Left forelimb (tissue), 1 donor: ENCODE measurements at regions not wholly inside any gene's neighbourhood (a gene's known extent, or its start where the extent isn't known, plus 50 kb on each side); places are given as distances from the start of the nearest gene placed in this dataset.
"Not testable (repeated sequence)": the region's sequence is repeated elsewhere in the genome, so short reads cannot be mapped to it uniquely, and the experiment has no call there.

Experiments used
- DNase-seq: peaks from one replicate; pipeline ENCODE4 v3.0.0-alpha.2; 2018; ENCODE audit warnings: low spot score

DNA sequence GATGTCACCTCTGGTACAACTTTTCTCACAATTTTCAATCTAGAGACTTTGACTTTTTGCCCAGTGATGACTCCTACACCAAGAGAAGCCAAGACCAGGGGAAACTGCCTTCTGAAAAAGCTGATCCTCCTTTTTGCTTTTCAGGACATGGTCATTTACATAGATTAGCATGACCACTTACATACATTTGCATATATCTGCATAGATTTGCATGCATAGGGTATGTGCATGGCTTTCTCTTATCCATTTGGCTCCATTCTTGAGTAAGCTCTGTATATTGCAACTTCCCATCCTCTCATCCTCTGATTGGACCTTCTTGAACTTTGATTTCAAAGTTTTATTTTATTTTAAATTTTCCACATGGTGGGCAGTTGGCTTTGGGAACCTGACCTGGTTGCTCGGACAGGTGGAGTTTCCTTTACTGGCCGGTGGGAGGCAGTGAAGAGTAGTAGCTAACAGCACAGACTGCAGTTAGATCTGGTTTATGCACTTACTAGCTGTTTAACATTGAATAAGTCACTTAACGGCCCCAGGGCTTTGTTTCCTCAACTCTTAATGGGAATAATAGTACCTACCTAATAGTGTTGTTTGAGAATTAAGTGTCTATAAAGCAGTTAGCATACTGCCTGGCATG lies 92.9 kb downstream of the GPR139 start:
- no peak for DNase-seq

GRCh38 chr16:19979638-19980037 lies 94.1 kb downstream of the GPR139 start:
- DNase-seq: no peak

DNA sequence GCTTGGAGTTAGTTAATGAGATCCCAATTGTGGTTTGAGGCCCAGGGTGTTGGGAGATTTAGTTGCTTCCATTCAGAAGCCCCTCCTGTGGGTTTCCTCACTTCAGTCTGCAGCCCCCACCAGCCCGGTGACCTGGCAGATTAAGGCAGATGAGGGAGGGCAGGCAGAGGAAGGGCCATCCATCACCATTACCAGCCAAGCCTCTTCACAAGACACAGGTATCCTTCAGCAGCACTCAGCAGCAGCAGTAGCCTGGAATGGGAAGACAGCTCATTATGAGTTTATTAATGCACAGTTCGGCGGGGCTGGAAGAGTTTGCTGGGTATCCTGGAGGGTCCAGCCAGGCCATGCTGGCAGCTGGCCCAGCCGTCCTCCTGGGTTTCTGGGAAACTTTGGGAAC lies 90.0 kb upstream of the GPRC5B start:
- DNase-seq: no peak

DNA sequence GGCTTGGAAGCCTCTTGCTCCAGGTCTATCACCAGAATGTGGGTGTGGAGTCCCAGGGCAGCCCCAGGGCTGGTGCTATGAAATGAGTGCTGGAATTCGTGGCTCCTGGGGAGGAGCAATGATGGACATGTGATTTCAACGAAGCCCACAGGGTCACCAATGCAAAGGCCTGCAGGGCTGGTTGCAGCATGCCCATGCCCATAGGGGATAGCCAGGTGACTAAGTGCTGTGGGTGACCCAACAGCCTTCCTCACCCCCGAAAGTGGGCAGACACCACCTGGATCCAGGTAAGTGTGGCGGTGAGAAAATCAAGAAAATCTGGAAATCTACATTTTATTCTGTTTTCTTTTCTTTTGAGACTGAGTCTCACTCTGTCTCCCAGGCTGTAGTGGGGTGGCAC lies 87.5 kb upstream of the GPRC5B start:
- no peak for DNase-seq

DNA sequence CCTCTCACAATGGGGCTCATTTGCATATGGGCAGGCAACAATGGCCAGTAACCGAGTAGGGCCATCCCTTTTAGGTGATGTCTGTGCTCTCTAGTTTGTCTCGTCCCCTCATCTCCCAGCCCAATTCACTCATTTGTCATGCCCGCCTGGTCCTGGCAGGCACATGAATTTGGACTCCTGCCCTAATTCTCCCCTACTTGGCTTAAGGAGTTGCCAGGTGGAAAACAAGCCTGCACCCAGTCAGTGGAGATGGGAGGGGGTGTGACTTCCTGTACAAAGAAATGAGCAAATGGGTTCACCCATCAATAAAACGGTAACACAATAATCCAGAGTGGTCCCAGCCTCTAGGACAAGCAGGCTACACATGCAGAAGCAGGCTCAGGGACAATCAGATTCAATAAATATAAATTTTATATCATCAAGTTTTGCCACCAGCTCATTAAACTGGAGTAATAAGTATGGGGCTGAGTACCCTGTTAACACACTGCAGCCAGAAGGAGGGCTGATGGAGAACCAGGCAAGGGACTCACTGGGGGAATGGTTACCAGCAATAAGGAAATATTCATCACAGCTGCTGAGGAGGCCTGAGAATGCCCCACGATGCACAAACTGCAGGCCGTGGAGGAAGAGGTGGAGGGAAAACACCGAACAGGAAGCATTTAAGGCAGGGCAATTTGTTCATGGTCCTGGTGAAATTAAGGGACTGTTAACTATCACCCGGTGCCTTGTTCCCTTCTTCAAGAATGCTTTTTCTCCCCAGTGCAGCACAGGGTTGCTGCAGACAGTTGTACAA lies 84.4 kb upstream of the GPRC5B start:
- DNase-seq: no peak

GRCh38 chr16:19967963-19968362 lies 83.3 kb upstream of the GPRC5B start:
- DNase-seq: no peak

GRCh38 chr16:19967561-19967960 lies 82.9 kb upstream of the GPRC5B start:
- no peak for DNase-seq

DNA sequence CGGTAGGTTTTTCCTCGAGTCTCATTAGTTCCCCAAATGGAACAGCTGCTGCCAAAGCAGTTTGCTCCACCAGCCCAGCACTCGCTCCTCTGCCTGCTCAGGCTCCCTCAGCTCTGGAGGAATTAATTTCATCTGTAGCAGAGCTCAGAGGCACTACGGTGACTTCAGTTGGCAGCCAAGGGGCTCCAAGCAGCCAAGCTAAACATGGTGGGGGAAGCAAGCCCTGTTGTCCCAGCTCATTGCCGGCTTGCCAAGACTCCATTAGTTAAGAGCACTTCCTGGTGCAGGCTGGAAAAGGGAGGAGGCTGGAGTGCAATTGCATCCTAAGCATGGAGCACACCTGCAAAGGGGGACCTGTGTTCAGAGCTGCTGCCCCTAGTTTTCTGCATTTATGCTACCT lies 78.7 kb upstream of the GPRC5B start:
- peak; percentile 70 for DNase-seq

DNA sequence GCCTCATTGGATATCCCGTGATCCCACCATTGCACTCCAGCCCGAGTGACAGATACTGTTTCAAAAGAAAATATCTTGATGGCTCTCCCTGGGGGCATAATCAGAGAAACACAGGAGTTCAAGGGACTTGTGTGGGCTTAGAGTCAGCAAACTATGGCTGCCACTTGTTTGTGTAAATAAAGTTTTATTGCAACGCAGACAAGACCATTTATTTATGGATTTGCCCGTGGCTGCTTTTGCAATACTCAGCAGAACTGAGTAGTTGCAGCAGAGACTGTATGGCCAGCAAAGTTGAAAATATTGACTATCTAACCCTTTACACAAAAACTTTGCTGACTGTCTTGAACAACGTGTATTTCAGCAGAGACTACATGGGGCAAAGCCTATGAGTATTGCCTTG lies 75.5 kb upstream of the GPRC5B start:
- DNase-seq: no peak

- DNase-seq: no peak
Observed at GRCh38 chr16:19959736-19960135, 75.1 kb upstream of the GPRC5B start.

DNA sequence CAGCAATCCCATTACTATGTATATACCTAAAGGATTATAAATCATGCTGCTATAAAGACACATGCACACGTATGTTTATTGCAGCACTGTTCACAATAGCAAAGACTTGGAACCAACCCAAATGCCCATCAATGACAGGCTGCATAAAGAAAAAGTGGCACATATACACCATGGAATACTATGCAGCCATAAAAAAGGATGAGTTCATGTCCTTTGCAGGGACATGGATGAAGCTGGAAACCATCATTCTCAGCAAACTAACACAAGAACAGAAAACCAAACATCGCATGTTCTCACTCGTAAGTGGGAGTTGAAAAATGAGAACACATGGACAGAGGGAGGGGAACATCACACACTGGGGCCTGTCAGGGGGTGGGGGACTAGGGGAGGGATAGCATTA lies 71.2 kb upstream of the GPRC5B start:
- DNase-seq: not testable (repeated sequence)

DNA sequence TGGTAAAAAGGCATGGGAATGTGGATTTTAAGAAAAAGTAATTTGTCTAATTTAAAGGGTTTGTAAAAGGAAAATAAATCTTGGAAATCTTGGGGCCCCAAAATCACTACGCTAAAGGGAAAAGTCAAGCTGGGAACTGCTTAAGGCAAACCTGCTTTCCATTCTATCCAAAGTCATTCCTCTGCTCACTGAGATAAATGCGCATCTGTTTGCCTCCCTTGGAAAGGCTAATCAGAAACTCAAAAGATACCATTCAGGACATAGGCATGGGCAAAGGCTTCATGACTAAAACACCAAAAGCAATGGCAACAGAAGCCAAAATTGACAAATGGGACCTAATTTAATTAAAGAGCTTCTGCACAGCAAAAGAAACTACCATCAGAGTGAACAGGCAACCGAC lies 70.4 kb upstream of the GPRC5B start:
- not testable (repeated sequence) for DNase-seq

DNA sequence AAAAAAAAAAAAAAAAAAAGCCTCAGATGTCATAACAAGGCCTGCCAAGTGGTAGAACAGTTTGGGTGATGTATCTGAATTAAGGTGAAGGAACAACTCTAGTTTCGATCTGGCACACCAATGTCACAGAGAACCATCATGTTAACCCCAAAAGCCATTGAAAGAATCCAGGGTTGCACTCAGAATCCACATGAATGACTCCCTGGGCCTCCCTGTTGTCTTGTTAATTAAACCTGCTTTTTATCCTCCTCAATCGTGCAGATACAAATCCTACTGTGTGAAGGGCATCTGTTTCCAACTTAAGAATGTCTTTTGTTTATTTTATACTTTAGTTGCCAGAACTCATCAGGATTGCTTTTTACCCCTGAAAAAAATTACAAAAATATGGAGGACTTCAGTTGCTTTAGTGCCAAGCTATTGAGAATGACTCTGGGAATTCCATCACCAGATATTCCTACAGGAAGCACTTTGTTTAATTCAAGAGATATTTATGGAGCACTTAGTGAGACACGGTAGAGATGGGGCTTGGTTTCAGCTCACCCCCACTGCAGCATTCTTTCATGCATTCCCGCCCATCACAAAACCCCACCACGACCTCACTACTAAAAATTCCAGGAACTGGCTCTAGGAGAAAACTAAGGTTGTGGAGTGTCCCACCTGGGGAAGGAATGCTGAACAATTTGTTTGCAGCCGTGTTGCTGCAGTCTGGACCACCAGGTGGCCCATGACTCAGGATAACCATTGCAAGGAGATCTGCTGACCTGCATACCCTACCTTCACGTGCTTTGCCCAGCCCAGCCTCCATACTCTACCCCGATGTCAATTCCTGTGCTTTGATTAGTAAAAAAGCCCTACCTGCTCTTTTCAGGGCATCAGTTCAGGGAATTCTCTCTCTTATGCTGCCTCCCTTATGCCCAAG lies 63.8 kb upstream of the GPRC5B start:
- no peak for DNase-seq

DNA sequence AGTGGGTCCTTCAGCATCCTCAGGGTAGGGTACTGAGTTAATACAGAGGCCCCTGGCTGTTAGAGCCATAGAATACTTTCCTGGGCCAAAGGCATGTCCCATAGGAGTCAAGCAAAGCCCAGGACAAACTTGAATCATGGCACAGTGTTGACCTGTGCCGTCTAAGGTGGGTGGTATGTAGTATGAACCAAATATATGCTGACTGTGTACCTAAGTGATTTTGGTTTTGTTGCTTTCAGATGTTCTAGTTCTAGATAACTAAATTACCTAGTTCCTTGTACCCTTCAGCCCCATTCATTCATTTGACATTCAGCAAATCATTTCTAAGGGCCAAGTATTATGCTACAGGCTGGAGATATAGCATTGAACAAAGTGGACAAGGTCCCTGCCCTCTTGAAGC lies 61.3 kb upstream of the GPRC5B start:
- no peak for DNase-seq

GRCh38 chr16:19940195-19940594 lies 55.5 kb upstream of the GPRC5B start:
- no peak for DNase-seq

DNA sequence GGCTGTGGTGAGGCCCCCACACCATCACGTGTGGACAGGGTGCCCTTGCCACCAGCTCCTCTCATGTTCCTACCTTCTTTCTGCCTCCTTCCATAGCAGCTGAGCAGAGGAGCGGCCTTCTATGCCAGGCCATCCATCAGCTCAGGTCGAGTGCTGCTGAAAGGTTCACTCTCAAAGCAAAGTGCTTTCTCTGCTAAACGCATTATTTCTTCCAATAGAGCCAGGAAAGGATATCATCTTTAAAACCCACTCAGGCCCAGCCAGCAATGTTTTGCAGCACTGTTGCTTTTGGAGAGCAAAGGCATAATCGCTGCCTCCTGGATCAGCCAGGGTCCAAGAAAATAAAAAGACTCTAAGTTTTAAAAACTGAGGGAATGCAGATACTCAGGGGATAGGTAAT lies 54.9 kb upstream of the GPRC5B start:
- no peak for DNase-seq

DNA sequence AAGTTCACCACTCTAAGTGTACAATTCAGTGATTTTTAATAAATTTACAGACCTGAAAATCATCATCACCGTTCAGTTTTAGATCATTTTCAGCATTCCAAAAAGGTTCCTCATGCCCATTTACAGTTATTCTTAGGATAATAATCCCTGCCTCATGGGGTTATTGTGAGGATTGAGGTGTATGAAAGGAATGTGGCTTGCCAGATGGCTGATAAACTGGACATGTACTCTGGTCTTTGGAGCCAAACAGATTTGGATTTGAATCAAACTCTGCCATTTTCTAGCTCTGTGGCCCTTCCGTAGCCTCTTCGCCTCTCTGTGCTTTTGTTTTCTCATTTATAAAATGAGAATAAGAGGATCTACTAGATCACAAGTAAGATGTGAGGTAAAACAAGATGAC lies 53.9 kb upstream of the GPRC5B start:
- no peak for DNase-seq

- DNase-seq: no peak
Observed at GRCh38 chr16:19936441-19936840, 51.8 kb upstream of the GPRC5B start.

- DNase-seq: peak; percentile 74
Observed at GRCh38 chr16:19935694-19936093, 51.0 kb upstream of the GPRC5B start.
